Esophagus squamous epithelium (tissue), 5 donors: ENCODE measurements at regions not wholly inside any gene's neighbourhood (a gene's known extent, or its start where the extent isn't known, plus 50 kb on each side); places are given as distances from the start of the nearest gene placed in this dataset.

Experiments
- DNase-seq: peaks from one replicate; lab custom pipeline; 2025; lab: John Stamatoyannopoulos, UW
- H3K27ac ChIP-seq, 4 donors: fragments of 200-600 bp; sonication (generic); one replicate each; pipeline ENCODE4 v1.5.1; 2016 to 2019; ENCODE audit warnings: mild to moderate bottlenecking in 1 of 4
- H3K27me3 ChIP-seq, 4 donors: fragments of 200-600 bp; sonication (generic); 1 replicate in 3 of 4; 2 replicates in 1 of 4; pipeline versions ENCODE4 v1.5.1 to v1.6.0; 2017 to 2021; ENCODE audit warnings: antibody characterized with exemption in 1 of 4
- H3K36me3 ChIP-seq, 3 donors: fragments of 200-600 bp; sonication (generic); one replicate each; pipeline ENCODE4 v1.5.1; 2016 to 2019
- H3K4me1 ChIP-seq, 3 donors: fragments of 200-600 bp; sonication (generic); one replicate each; pipeline ENCODE4 v1.5.1; 2017 to 2019
- H3K4me3 ChIP-seq, 4 donors: fragments of 200-600 bp; sonication (generic); 1 replicate in 3 of 4; 2 replicates in 1 of 4; pipeline ENCODE4 v1.5.1; 2016 to 2019; ENCODE audit warnings: mild to moderate bottlenecking in 2 of 4, moderate library complexity in 1 of 4
- H3K9me3 ChIP-seq, 3 donors: fragments of 200-600 bp; sonication (generic); one replicate each; pipeline ENCODE4 v1.5.1; 2016 to 2019
- CTCF ChIP-seq, 6 experiments: fragments of 450-650 bp in 4 of 6; fragments of 200-600 bp in 2 of 6; sonication (generic) in 2 of 6; IDR thresholded peaks; one replicate each; pipeline ENCODE4 v1.5.1; 2016 to 2019; ENCODE audit warnings: antibody characterized with exemption in 6 of 6, mild to moderate bottlenecking in 4 of 6, moderate library complexity in 4 of 6
- POLR2A ChIP-seq, 4 donors: fragments of 450-650 bp; IDR thresholded peaks; one replicate each; pipeline ENCODE4 v1.6.1; 2017; ENCODE audit warnings: antibody characterized with exemption in 4 of 4, mild to moderate bottlenecking in 4 of 4, moderate library complexity in 3 of 4
- WGBS, 2 donors: methylation state at CpG; one replicate each; pipeline ENCODE4 v1.1.5; 2018; 5-methylcytosine and 5-hydroxymethylcytosine counted together
- intact Hi-C: fragments of 100-400 bp; cut with DNase I; formaldehyde crosslinking; loops from one replicate; pipeline ENCODE4 v1.15.0; 2022
- donor health status: DM: yes; HTN: yes; CAD: no.

GRCh38 chrY:8426433-8426832 lies 910.8 kb upstream of the TSPY4 start:
- H3K36me3 ChIP-seq = no peaks in the 10 kb centered on the region
- no peak for TF ChIP-seq POLR2A (IDR thresholded peaks at IDR 0.05)
- TF ChIP-seq CTCF (IDR thresholded peaks at IDR 0.05) = no peak
- H3K9me3 ChIP-seq = no peaks in the 10 kb centered on the region
- no peak for DNase-seq
- intact Hi-C loops = no loop called here
- H3K27me3 ChIP-seq = no peaks in the 10 kb centered on the region
- H3K4me1 ChIP-seq = no peaks in the 10 kb centered on the region
- no peak overlapping the region for H3K4me3 ChIP-seq
- no peak overlapping the region for H3K27ac ChIP-seq

GRCh38 chrY:8437510-8437909 lies 899.8 kb upstream of the TSPY4 start:
- TF ChIP-seq POLR2A (IDR thresholded peaks at IDR 0.05) (no peak), CTCF (IDR thresholded peaks at IDR 0.05) (no peak)
- no peak overlapping the region for H3K4me3 ChIP-seq
- H3K4me1 ChIP-seq = no peaks in the 10 kb centered on the region
- WGBS, 2 donors = 57% methylated on average over 2 of the region's 3 CpGs; no CpG with 5 or more reads in 1 of the 2 donors
- intact Hi-C loops = no loop called here
- H3K9me3 ChIP-seq = no peaks in the 10 kb centered on the region
- DNase-seq = no peak
- H3K27ac ChIP-seq = no peak overlapping the region
- H3K36me3 ChIP-seq = no peaks in the 10 kb centered on the region
- no peaks in the 10 kb centered on the region for H3K27me3 ChIP-seq

- Histone ChIP-seq H3K4me1 (no peaks in the 10 kb centered on the region), H3K4me3 (no peak overlapping the region), H3K9me3 (no peaks in the 10 kb centered on the region), H3K27me3 (no peaks in the 10 kb centered on the region), H3K27ac (no peak overlapping the region), H3K36me3 (no peaks in the 10 kb centered on the region)
- intact Hi-C loops = no loop called here
- TF ChIP-seq POLR2A (IDR thresholded peaks at IDR 0.05) = no peak
- no peak for TF ChIP-seq CTCF (IDR thresholded peaks at IDR 0.05)
- WGBS, 2 donors = 96% methylated on average over 2 of the region's 2 CpGs; no CpG with 5 or more reads in 1 of the 2 donors
- DNase-seq = no peak
Observed at GRCh38 chrY:8442097-8442496, 895.2 kb upstream of the TSPY4 start.

- TF ChIP-seq CTCF (IDR thresholded peaks at IDR 0.05) (no peak), POLR2A (IDR thresholded peaks at IDR 0.05) (no peak)
- intact Hi-C loops = no loop called here
- Histone ChIP-seq H3K4me3 (no peak overlapping the region), H3K27me3 (no peaks in the 10 kb centered on the region), H3K27ac (no peak overlapping the region), H3K9me3 (no peaks in the 10 kb centered on the region), H3K4me1 (no peaks in the 10 kb centered on the region), H3K36me3 (no peaks in the 10 kb centered on the region)
- DNase-seq = no peak
- WGBS, 2 donors = 56% methylated on average over 1 of the region's 1 CpG; no CpG with 5 or more reads in 1 of the 2 donors
Observed at GRCh38 chrY:8452963-8453362, 884.3 kb upstream of the TSPY4 start.

- Histone ChIP-seq H3K27me3 (no peaks in the 10 kb centered on the region), H3K4me3 (no peak overlapping the region), H3K36me3 (no peaks in the 10 kb centered on the region), H3K9me3 (no peaks in the 10 kb centered on the region), H3K27ac (no peak overlapping the region), H3K4me1 (no peaks in the 10 kb centered on the region)
- TF ChIP-seq POLR2A (IDR thresholded peaks at IDR 0.05) (no peak), CTCF (IDR thresholded peaks at IDR 0.05) (no peak)
- intact Hi-C loops = no loop called here
- no peak for DNase-seq
Observed at GRCh38 chrY:8466813-8467212, 870.5 kb upstream of the TSPY4 start.
